Left ventricle myocardium inferior (tissue), 1 donor: ENCODE measurements at regions not wholly inside any gene's neighbourhood (a gene's known extent, or its start where the extent isn't known, plus 50 kb on each side); places are given as distances from the start of the nearest gene placed in this dataset.

Experiments used
- DNase-seq: peaks from one replicate; pipeline ENCODE4 v3.0.0-alpha.2; 2020
- H3K27ac ChIP-seq: fragments of 200-600 bp; replicated peaks from 2 replicates; pipeline ENCODE4 v1.8.0; 2021
- H3K27me3 ChIP-seq: fragments of 200-600 bp; 2 replicates; pipeline ENCODE4 v1.8.0; 2021; ENCODE audit warnings: low read depth
- H3K36me3 ChIP-seq: fragments of 200-600 bp; 2 replicates; pipeline ENCODE4 v1.8.0; 2021
- H3K4me1 ChIP-seq: fragments of 200-600 bp; 2 replicates; pipeline ENCODE4 v1.8.0; 2021
- H3K4me3 ChIP-seq: fragments of 200-600 bp; 2 replicates; pipeline ENCODE4 v1.8.0; 2021; ENCODE audit warnings: mild to moderate bottlenecking, moderate library complexity
- H3K9me3 ChIP-seq: fragments of 200-600 bp; replicated peaks from 2 replicates; pipeline ENCODE4 v1.8.0; 2021
- CTCF ChIP-seq: fragments of 200-600 bp; IDR thresholded peaks from 2 replicates; pipeline ENCODE4 v1.8.0; 2021; ENCODE audit warnings: antibody characterized with exemption, mild to moderate bottlenecking, borderline replicate concordance
- intact Hi-C: fragments of 100-400 bp; cut with micrococcal nuclease; formaldehyde crosslinking; loops from one replicate; pipeline ENCODE4 v1.11.0; 2022
- donor health status: DM: no; HTN: yes; CAD: no; lungs with severe emphysema.

GRCh38 chr13:57932061-57932460 lies 300.5 kb downstream of the PCDH17 start:
- no peaks in the 10 kb centered on the region for H3K4me1 ChIP-seq
- H3K27ac ChIP-seq, result no peak overlapping the region
- TF ChIP-seq CTCF, result no peak
- intact Hi-C loops, result no loop called here
- no peaks in the 10 kb centered on the region for H3K36me3 ChIP-seq
- H3K4me3 ChIP-seq, result no peak overlapping the region
- DNase-seq, result no peak
- no peaks in the 10 kb centered on the region for H3K9me3 ChIP-seq
- H3K27me3 ChIP-seq, result no peaks in the 10 kb centered on the region

GRCh38 chr13:57933606-57934005 lies 302.1 kb downstream of the PCDH17 start:
- no peaks in the 10 kb centered on the region for H3K36me3 ChIP-seq
- no peak overlapping the region for H3K4me3 ChIP-seq
- no peaks in the 10 kb centered on the region for H3K27me3 ChIP-seq
- no peak overlapping the region for H3K27ac ChIP-seq
- no peak for TF ChIP-seq CTCF
- no peaks in the 10 kb centered on the region for H3K9me3 ChIP-seq
- DNase-seq, result no peak
- no peaks in the 10 kb centered on the region for H3K4me1 ChIP-seq
- intact Hi-C loops, result no loop called here

GRCh38 chr13:57935965-57936364 lies 304.4 kb downstream of the PCDH17 start:
- H3K9me3 ChIP-seq, result no peaks in the 10 kb centered on the region
- no peaks in the 10 kb centered on the region for H3K36me3 ChIP-seq
- TF ChIP-seq CTCF, result no peak
- H3K27me3 ChIP-seq, result no peaks in the 10 kb centered on the region
- no peak for DNase-seq
- no peaks in the 10 kb centered on the region for H3K4me1 ChIP-seq
- no peak overlapping the region for H3K27ac ChIP-seq
- intact Hi-C loops, result no loop called here
- H3K4me3 ChIP-seq, result no peak overlapping the region

GRCh38 chr13:57946361-57946760 lies 314.8 kb downstream of the PCDH17 start:
- H3K27ac ChIP-seq, result no peak overlapping the region
- H3K27me3 ChIP-seq, result no peaks in the 10 kb centered on the region
- H3K9me3 ChIP-seq, result peaks cover 19% of the 10 kb centered on the region
- no peak for DNase-seq
- intact Hi-C loops, result no loop called here
- TF ChIP-seq CTCF, result no peak
- H3K4me3 ChIP-seq, result no peak overlapping the region
- H3K36me3 ChIP-seq, result no peaks in the 10 kb centered on the region
- no peaks in the 10 kb centered on the region for H3K4me1 ChIP-seq

- peaks cover 19% of the 10 kb centered on the region for H3K9me3 ChIP-seq
- H3K27ac ChIP-seq, result no peak overlapping the region
- H3K4me1 ChIP-seq, result no peaks in the 10 kb centered on the region
- intact Hi-C loops, result no loop called here
- TF ChIP-seq CTCF, result no peak
- DNase-seq, result no peak
- H3K4me3 ChIP-seq, result no peak overlapping the region
- no peaks in the 10 kb centered on the region for H3K36me3 ChIP-seq
- no peaks in the 10 kb centered on the region for H3K27me3 ChIP-seq
Measured at GRCh38 chr13:57948884-57949283, 317.3 kb downstream of the PCDH17 start.

- Histone ChIP-seq H3K9me3 (peaks cover 7% of the 10 kb centered on the region), H3K4me3 (no peak overlapping the region), H3K36me3 (no peaks in the 10 kb centered on the region), H3K27me3 (no peaks in the 10 kb centered on the region), H3K27ac (no peak overlapping the region), H3K4me1 (peaks cover 8% of the 10 kb centered on the region)
- intact Hi-C loops, result no loop called here
- TF ChIP-seq CTCF, result no peak
- no peak for DNase-seq
Measured at GRCh38 chr13:57969951-57970350, 338.4 kb downstream of the PCDH17 start.
